G401 (cell line): ENCODE measurements at regions not wholly inside any gene's neighbourhood (a gene's known extent, or its start where the extent isn't known, plus 50 kb on each side); places are given as distances from the start of the nearest gene placed in this dataset.
"Not testable (repeated sequence)": the region's sequence is repeated elsewhere in the genome, so short reads cannot be mapped to it uniquely, and the experiment has no call there.

ENCODE experiments used
- DNase-seq: peaks from one replicate; pipeline ENCODE4 v3.0.0-alpha.2; 2015; ENCODE audit warnings: low spot score
- in situ Hi-C: cut with HindIII; loops from 2 replicates; pipeline ENCODE4 v1.10.0; 2016; ENCODE audit warnings: low sequenced_read_pairs, mixed read lengths

GRCh38 chr14:85853996-85854526 lies 324.1 kb downstream of the FLRT2 start:
- no peak for DNase-seq
- in situ Hi-C loops, result no loop called here

DNA sequence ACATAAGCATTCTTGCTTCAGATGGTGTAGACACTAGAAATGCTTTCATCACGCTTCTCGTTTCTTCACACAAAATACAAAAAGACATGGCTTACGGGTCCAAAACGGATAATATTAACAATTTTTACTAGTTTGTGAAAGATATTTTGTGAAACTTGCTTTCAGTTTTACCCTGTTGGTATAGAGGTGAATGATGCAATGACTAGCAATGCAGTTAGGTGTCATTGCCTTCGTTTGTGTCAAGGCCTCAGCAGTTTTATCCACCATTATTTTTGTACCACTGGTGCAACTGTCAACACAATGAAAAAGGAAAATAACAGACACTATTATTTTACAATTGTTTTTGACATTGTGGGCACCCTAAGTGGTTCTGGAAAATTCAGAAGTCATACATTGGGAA lies 323.0 kb downstream of the FLRT2 start:
- in situ Hi-C loops, result no loop called here
- DNase-seq, result no peak

- DNase-seq, in situ Hi-C loops: not testable (repeated sequence)
Measured at GRCh38 chr14:85852123-85852522, 322.2 kb downstream of the FLRT2 start.

GRCh38 chr14:85830549-85830948 lies 300.6 kb downstream of the FLRT2 start:
- DNase-seq, in situ Hi-C loops: not testable (repeated sequence)

DNA sequence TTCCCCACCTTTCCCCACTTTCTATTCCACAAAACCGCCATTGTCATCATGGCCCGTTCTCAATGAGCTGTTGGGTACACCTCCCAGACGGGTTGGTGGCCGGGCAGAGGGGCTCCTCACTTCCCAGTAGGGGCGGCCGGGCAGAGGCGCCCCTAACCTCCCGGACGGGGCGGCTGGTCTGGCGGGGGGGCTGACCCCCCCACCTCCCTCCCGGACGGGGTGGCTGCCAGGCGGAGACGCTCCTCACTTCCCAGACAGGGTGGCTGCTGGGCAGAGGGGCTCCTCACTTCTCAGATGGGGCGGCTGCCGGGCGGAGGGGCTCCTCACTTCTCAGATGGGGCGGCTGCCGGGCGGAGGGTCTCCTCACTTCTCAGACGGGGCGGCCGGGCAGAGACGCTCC lies 299.7 kb downstream of the FLRT2 start:
- DNase-seq, in situ Hi-C loops: not testable (repeated sequence)

GRCh38 chr14:85824526-85824925 lies 294.6 kb downstream of the FLRT2 start:
- in situ Hi-C loops, result no loop called here
- DNase-seq, result no peak

GRCh38 chr14:85822236-85822635 lies 292.3 kb downstream of the FLRT2 start:
- no peak for DNase-seq

DNA sequence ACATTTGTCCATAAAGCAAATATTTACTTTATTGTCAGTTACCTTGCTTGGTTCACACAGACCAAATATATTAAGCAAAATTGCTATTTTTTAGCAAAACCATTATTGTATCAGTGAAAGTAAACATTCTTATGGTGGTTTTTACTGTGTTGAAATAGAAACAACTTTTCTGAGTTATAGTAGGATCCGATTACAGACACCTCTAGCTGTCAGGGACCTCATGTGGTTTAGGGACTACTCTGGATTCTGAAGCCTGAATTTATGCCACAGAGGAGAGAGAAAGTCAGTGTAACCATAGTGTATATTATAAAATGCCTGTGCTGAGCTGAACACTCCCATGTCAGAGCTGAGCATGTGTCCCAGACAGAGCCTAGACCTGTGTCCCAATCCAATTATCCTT lies 287.5 kb downstream of the FLRT2 start:
- in situ Hi-C loops, result no loop called here
- no peak for DNase-seq

More at GRCh38 chr14:85822236-85822635, 292.3 kb downstream of the FLRT2 start:
- in situ Hi-C loops, result no loop called here

DNA sequence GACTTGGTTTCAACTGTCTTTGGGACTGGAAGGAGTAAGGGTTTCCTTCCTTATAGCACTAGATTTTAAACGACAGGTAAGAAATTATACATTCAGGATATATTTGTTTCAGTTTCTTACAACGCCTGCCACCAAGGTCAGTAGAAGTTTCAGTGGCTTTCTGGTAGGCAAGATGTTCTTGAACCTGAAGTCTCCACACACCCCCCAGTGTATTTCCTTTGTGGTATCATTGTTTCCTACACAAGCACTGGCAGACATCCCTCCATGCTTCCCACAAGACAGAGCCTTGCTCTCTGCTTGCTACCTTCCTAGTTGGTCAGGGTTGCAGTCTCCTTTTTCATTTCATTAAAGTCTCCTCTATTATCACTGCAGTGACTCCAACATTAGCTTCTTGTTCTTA lies 283.1 kb downstream of the FLRT2 start:
- in situ Hi-C loops, result no loop called here

GRCh38 chr14:85811340-85811739 lies 281.4 kb downstream of the FLRT2 start:
- DNase-seq, result no peak
- in situ Hi-C loops, result no loop called here

More for the DNA sequence above, 283.1 kb downstream of the FLRT2 start:
- DNase-seq, result no peak

- DNase-seq, result no peak
- in situ Hi-C loops, result no loop called here
Measured at GRCh38 chr14:85799668-85800067, 269.7 kb downstream of the FLRT2 start.

DNA sequence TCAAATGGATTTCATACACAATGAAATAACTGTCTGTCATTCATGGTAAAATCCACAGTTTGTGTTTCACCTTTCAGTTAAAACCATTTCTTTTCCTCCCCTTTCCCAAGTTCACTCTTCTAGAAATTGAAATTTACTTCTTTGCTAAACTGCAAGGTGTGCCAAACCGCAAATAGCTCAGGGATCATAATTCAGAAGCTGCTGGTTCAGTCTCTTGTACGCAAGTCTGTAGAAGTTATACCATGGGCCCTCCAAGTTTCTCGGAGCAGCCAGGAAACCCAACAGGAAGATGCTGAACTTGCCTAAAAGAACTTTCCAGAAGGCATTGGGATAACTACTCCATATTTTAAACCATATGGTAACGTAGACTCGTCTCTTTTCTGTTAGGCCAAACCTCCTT lies 268.9 kb downstream of the FLRT2 start:
- DNase-seq, result no peak
- in situ Hi-C loops, result no loop called here

DNA sequence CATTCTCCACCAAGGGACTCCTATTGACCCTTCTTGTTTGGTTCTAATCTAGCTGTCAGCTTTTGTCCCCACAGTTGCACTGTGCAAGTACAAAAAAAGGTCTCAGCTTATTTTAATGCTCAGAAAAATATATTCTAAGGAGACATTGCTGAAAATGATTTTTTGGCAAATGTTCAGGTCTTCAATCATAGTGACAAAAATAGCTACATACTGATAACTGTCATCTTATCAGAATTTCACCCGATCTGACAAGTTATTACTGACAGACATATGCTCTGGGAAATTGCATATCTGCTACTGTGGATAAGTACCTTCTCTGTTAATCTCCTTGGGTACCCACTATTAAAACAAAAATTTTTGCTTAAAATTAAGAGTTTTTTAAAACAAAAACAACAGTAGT lies 263.6 kb downstream of the FLRT2 start:
- no peak for DNase-seq
- in situ Hi-C loops, result no loop called here

- no peak for DNase-seq
- in situ Hi-C loops, result no loop called here
Measured at GRCh38 chr14:85789506-85789905, 259.6 kb downstream of the FLRT2 start.

GRCh38 chr14:85788470-85789233 lies 258.7 kb downstream of the FLRT2 start:
- in situ Hi-C loops, result no loop called here
- no peak for DNase-seq

DNA sequence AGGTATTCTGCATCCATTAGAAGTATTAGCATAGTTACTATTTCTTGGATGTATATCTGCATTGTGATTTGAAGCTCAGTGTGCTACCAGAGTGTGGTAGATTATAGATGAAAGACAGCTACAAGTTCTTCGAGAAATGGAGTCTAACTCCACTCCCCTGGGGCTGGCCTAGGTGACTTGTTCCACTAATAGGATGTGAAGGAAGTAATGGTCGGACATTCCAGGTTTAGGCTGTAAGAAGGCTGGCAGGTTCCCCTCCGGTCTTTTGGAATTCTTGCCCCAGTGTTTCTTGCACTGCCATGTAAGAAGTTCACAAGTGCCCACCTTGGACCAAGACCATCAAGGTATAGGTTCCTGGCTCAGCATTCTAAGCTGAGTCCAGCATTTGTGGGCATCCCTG lies 236.4 kb downstream of the FLRT2 start:
- DNase-seq, result no peak
- in situ Hi-C loops, result no loop called here

GRCh38 chr14:85764822-85765221 lies 234.9 kb downstream of the FLRT2 start:
- no peak for DNase-seq
- in situ Hi-C loops, result no loop called here

GRCh38 chr14:85762526-85762925 lies 232.6 kb downstream of the FLRT2 start:
- in situ Hi-C loops, result no loop called here

DNA sequence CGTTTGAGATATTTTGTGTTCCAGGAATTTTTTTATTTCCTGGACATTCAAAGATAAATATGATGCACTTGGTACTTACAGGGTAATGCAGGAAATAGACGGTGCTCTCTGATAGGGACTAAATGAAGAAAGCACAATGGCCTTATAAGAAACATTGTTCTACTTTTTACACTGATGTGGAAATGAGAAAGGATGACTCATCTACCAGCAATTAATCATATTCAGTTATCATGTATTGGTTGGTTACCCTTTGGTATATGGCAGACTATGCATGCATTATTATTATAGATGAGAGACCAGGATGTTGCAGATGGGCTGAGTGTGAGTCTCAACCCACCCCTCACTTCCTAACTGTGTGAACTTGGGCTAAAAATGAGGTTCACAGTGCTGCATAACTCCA lies 222.2 kb downstream of the FLRT2 start:
- in situ Hi-C loops, result no loop called here
- DNase-seq, result no peak

More at GRCh38 chr14:85762526-85762925, 232.6 kb downstream of the FLRT2 start:
- DNase-seq, result peak; percentile 7

- in situ Hi-C loops, result no loop called here
- DNase-seq, result no peak
Measured at GRCh38 chr14:85744573-85744972, 214.6 kb downstream of the FLRT2 start.

DNA sequence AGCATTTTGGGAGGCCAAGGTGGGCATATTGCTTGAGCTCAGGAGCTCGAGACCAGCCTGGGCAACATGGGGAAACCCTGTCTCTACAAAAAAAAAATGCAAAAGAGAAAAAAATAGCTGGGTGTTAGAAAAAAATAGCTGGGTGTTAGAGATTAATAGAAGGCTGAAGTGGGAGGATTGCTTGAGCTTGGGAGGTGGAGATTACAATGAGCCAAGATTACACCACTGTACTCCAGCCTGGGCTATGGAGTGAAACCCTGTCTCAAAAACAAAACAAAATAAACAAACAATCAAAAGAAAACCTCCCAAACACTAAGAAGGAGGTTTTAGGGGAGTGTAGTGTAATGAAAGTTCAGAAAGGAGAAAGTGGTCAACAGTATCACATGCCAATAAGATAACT lies 202.1 kb downstream of the FLRT2 start:
- in situ Hi-C loops, result no loop called here
- DNase-seq, result no peak
